Heart right ventricle (tissue), 16 donors: ENCODE measurements at regions not wholly inside any gene's neighbourhood (a gene's known extent, or its start where the extent isn't known, plus 50 kb on each side); places are given as distances from the start of the nearest gene placed in this dataset.

Source experiments
- ATAC-seq, 8 donors: fragments of 200-7000 bp; cut with Tn5 transposase; one replicate each; pipeline ENCODE4 v1.9.1; 2020; ENCODE audit warnings: mild to moderate bottlenecking in 8 of 8, moderate library complexity in 8 of 8, moderate number of reproducible peaks in 1 of 8
- DNase-seq, 2 donors: peaks; one replicate each; pipeline ENCODE4 v3.0.0-alpha.2; 2020
- H3K27ac ChIP-seq, 10 donors: fragments of 200-600 bp; sonication (generic) in 2 of 10; one replicate each; pipeline versions ENCODE4 v1.5.0 to v1.8.0; 2020 to 2022; ENCODE audit warnings: mild to moderate bottlenecking in 3 of 10
- H3K27me3 ChIP-seq, 7 donors: fragments of 200-600 bp; one replicate each; pipeline ENCODE4 v1.8.0; 2021 to 2022; ENCODE audit warnings: mild to moderate bottlenecking in 2 of 7
- H3K36me3 ChIP-seq, 9 donors: fragments of 200-600 bp; sonication (generic) in 1 of 9; one replicate each; pipeline versions ENCODE4 v1.5.0 to v1.8.0; 2020 to 2022; ENCODE audit warnings: mild to moderate bottlenecking in 2 of 9
- H3K4me1 ChIP-seq, 9 donors: fragments of 200-600 bp; sonication (generic) in 1 of 9; one replicate each; pipeline versions ENCODE4 v1.5.0 to v1.8.0; 2020 to 2022; ENCODE audit warnings: mild to moderate bottlenecking in 4 of 9
- H3K4me3 ChIP-seq, 10 donors: fragments of 200-600 bp; sonication (generic) in 2 of 10; one replicate each; pipeline versions ENCODE4 v1.5.0 to v1.8.0; 2020 to 2022; ENCODE audit warnings: mild to moderate bottlenecking in 7 of 10, moderate library complexity in 2 of 10
- H3K9me3 ChIP-seq, 11 donors: fragments of 200-600 bp in 10 of 11; sonication (generic) in 2 of 11; one replicate each; pipeline versions ENCODE4 v1.5.0 to v1.8.0; 2013 to 2022; ENCODE audit warnings: mild to moderate bottlenecking in 2 of 11, control low read depth in 1 of 11, moderate library complexity in 1 of 11
- CTCF ChIP-seq, 9 donors: fragments of 200-600 bp; sonication (generic) in 2 of 9; IDR thresholded peaks; one replicate each; pipeline versions ENCODE4 v1.5.0 to v1.8.0; 2021 to 2022; ENCODE audit warnings: antibody characterized with exemption in 9 of 9, mild to moderate bottlenecking in 5 of 9, moderate library complexity in 1 of 9
- WGBS, 2 donors: extraction: QIAGEN DNeasy Blood & Tissue Kit; methylation state at CpG; one replicate each; pipeline ENCODE4 v1.1.7; 2013; ENCODE audit warnings: inconsistent platforms in 1 of 2; 5-methylcytosine and 5-hydroxymethylcytosine counted together
- intact Hi-C, 10 donors: fragments of 100-400 bp; cut with DNase I; formaldehyde crosslinking; loops; one replicate each; pipeline versions ENCODE4 v1.11.1 to v1.14.2; 2022
- donor health status: Arrhythmogenic right ventricular cardiomyopathy.
- donor health status: ischemic (EF 13 %, LVEDD 7.1; RV severe dilation, severe dysfunction).
- donor health status: healthy with polysubstance abuse.
- donor health status: DM: no; HTN: yes; CAD: no.
- donor health status: DM: no; HTN: no; CAD: no.
- donor health status: ischemic (EF 25% LVEDD 6.9; RV normal size, moderate dysfunction).
- donor health status: ischemic (EF 25% LVEDD 5.7; RV mildly dilated, moderate dysfunction).
- donor health status: healthy.
- donor health status: DM: yes; HTN: yes; CAD: no.
- donor health status: Ischemic cardiomyopathy.
- donor health status: ischemic (EF 35%, LVEDD 5.7; RV mildly dilated, moderate dysfunction).
- donor health status: nonischemic (EF 11% LVEDD 7.7; RV severe dilation, severe dysfunction).
- donor health status: DM: yes; HTN: yes; CAD: no.
- donor health status: PGD.
- donor health status: ischemic (EF 29% LVEDD 5.4; RV normal size, mild dysfunction).
- donor health status: nonischemic (EF 23%, LVEDD 6.1; RV moderate dilation, normal function).

- ATAC-seq (peak in 2 of 8 donors; percentile 53 to 57), DNase-seq (no peak)
- intact Hi-C loops = no loop called here
- no peak for TF ChIP-seq CTCF (IDR thresholded peaks at IDR 0.05)
- no peaks in the 10 kb centered on the region for H3K36me3 ChIP-seq
- H3K27me3 ChIP-seq = no peaks in the 10 kb centered on the region
- peak overlapping the region in 3 of 10 donors; percentile 9 to 31 (median 26) for H3K27ac ChIP-seq
- H3K9me3 ChIP-seq = no peaks in the 10 kb centered on the region
- H3K4me3 ChIP-seq = no peak overlapping the region
- H3K4me1 ChIP-seq = peaks cover 0 to 29% (median 6%) of the 10 kb centered on the region in 9 donors
- 51 to 55% methylated on average over 3 of the region's 3 CpGs for WGBS, 2 donors
Observed at GRCh38 chr1:170271430-170272161, 125.8 kb downstream of the NTMT2 start.

- intact Hi-C loops = no loop called here
- H3K36me3 ChIP-seq = no peaks in the 10 kb centered on the region
- TF ChIP-seq CTCF (IDR thresholded peaks at IDR 0.05) = no peak
- peak overlapping the region in 9 of 10 donors; percentile 1 to 72 (median 44) for H3K27ac ChIP-seq
- ATAC-seq = peak in 7 of 8 donors; percentile 51 to 94 (median 71)
- peaks cover 0 to 29% (median 6%) of the 10 kb centered on the region in 9 donors for H3K4me1 ChIP-seq
- WGBS, 2 donors = 51 to 71% methylated on average over 6 of the region's 6 CpGs
- H3K4me3 ChIP-seq = no peak overlapping the region
- no peaks in the 10 kb centered on the region for H3K27me3 ChIP-seq
- H3K9me3 ChIP-seq = no peaks in the 10 kb centered on the region
- DNase-seq = peak; percentile 35 to 54
Observed at GRCh38 chr1:170273291-170274130, 127.8 kb downstream of the NTMT2 start.

GRCh38 chr1:170274131-170274501, 128.4 kb downstream of the NTMT2 start:
- H3K36me3 ChIP-seq = no peaks in the 10 kb centered on the region
- H3K4me3 ChIP-seq = no peak overlapping the region
- H3K27me3 ChIP-seq = no peaks in the 10 kb centered on the region
- H3K4me1 ChIP-seq = peaks cover 0 to 29% (median 6%) of the 10 kb centered on the region in 9 donors
- WGBS, 2 donors = 62 to 64% methylated on average over 5 of the region's 5 CpGs
- TF ChIP-seq CTCF (IDR thresholded peaks at IDR 0.05) = no peak
- H3K9me3 ChIP-seq = no peaks in the 10 kb centered on the region
- peak in 2 of 8 donors; percentile 15 to 21 for ATAC-seq
- intact Hi-C loops = no loop called here
- H3K27ac ChIP-seq = peak overlapping the region in 8 of 10 donors; percentile 11 to 72 (median 46)
- DNase-seq = no peak

GRCh38 chr1:170277985-170278384, 132.2 kb downstream of the NTMT2 start:
- Histone ChIP-seq H3K27ac (no peak overlapping the region), H3K4me1 (peaks cover 0 to 17% (median 3%) of the 10 kb centered on the region in 9 donors), H3K4me3 (no peak overlapping the region), H3K36me3 (no peaks in the 10 kb centered on the region), H3K27me3 (no peaks in the 10 kb centered on the region), H3K9me3 (peaks cover 0 to 5% (median 0%) of the 10 kb centered on the region in 11 donors)
- no peak for DNase-seq
- ATAC-seq = no peak
- intact Hi-C loops = no loop called here
- WGBS, 2 donors = 66 to 75% methylated on average over 2 of the region's 2 CpGs
- TF ChIP-seq CTCF (IDR thresholded peaks at IDR 0.05) = no peak
